ENCODE measurements at regions not wholly inside any gene's neighbourhood (a gene's known extent, or its start where the extent isn't known, plus 50 kb on each side); places are given as distances from the start of the nearest gene placed in this dataset.
"Not testable (repeated sequence)": the region's sequence is repeated elsewhere in the genome, so short reads cannot be mapped to it uniquely, and the experiment has no call there.

GRCh38 chr1:30532621-30533020, 190.8 kb downstream of the MATN1 start:
- H3K4me3 ChIP-seq (ENCODE audit: low read depth in 1 of 2, low read length in 2 of 2): no peak overlapping the region
- H3K9me3 ChIP-seq (ENCODE audit: control insufficient read depth in 2 of 2, insufficient read depth in 1 of 2, low read depth in 1 of 2, low read length in 1 of 2): no peaks in the 10 kb centered on the region
- H3K27me3 ChIP-seq (ENCODE audit: control insufficient read depth in 1 of 2, insufficient read depth in 2 of 2, low read length in 2 of 2): no peaks in the 10 kb centered on the region
- no peaks in the 10 kb centered on the region for H3K36me3 ChIP-seq (ENCODE audit: control insufficient read depth in 2 of 2, insufficient read depth in 2 of 2, low read length in 1 of 2)
- no peaks in the 10 kb centered on the region for H3K4me1 ChIP-seq (ENCODE audit: control insufficient read depth in 2 of 2, insufficient read depth in 2 of 2, low read length in 1 of 2)
- no peak overlapping the region for H3K27ac ChIP-seq (ENCODE audit: low read depth in 2 of 2, low read length in 1 of 2)
- WGBS, 2 donors: 73 to 83% methylated on average over 3 of the region's 3 CpGs

- H3K4me1 ChIP-seq (ENCODE audit: control insufficient read depth in 2 of 2, insufficient read depth in 2 of 2, low read length in 1 of 2): peaks cover 2% of the 10 kb centered on the region in 2 donors
- H3K9me3 ChIP-seq (ENCODE audit: control insufficient read depth in 2 of 2, insufficient read depth in 1 of 2, low read depth in 1 of 2, low read length in 1 of 2): no peaks in the 10 kb centered on the region
- H3K27me3 ChIP-seq (ENCODE audit: control insufficient read depth in 1 of 2, insufficient read depth in 2 of 2, low read length in 2 of 2): no peaks in the 10 kb centered on the region
- 59 to 62% methylated on average over 13 of the region's 13 CpGs for WGBS, 2 donors
- no peak overlapping the region for H3K4me3 ChIP-seq (ENCODE audit: low read depth in 1 of 2, low read length in 2 of 2)
- no peaks in the 10 kb centered on the region for H3K36me3 ChIP-seq (ENCODE audit: control insufficient read depth in 2 of 2, insufficient read depth in 2 of 2, low read length in 1 of 2)
- H3K27ac ChIP-seq (ENCODE audit: low read depth in 2 of 2, low read length in 1 of 2): no peak overlapping the region
These were observed 195.8 kb downstream of the MATN1 start for GRCh38 chr1:30527511-30528140.

GRCh38 chr1:30526652-30527345, 196.6 kb downstream of the MATN1 start:
- Histone ChIP-seq H3K9me3 (ENCODE audit: control insufficient read depth in 2 of 2, insufficient read depth in 1 of 2, low read depth in 1 of 2, low read length in 1 of 2) (no peaks in the 10 kb centered on the region), H3K36me3 (ENCODE audit: control insufficient read depth in 2 of 2, insufficient read depth in 2 of 2, low read length in 1 of 2) (no peaks in the 10 kb centered on the region), H3K4me3 (ENCODE audit: low read depth in 1 of 2, low read length in 2 of 2) (no peak overlapping the region), H3K27me3 (ENCODE audit: control insufficient read depth in 1 of 2, insufficient read depth in 2 of 2, low read length in 2 of 2) (no peaks in the 10 kb centered on the region), H3K27ac (ENCODE audit: low read depth in 2 of 2, low read length in 1 of 2) (no peak overlapping the region), H3K4me1 (ENCODE audit: control insufficient read depth in 2 of 2, insufficient read depth in 2 of 2, low read length in 1 of 2) (peaks cover 2 to 3% of the 10 kb centered on the region in 2 donors)
- 46 to 53% methylated on average over 6 of the region's 6 CpGs for WGBS, 2 donors

- Histone ChIP-seq H3K9me3 (ENCODE audit: control insufficient read depth in 2 of 2, insufficient read depth in 1 of 2, low read depth in 1 of 2, low read length in 1 of 2) (no peaks in the 10 kb centered on the region), H3K36me3 (ENCODE audit: control insufficient read depth in 2 of 2, insufficient read depth in 2 of 2, low read length in 1 of 2) (no peaks in the 10 kb centered on the region), H3K4me1 (ENCODE audit: control insufficient read depth in 2 of 2, insufficient read depth in 2 of 2, low read length in 1 of 2) (peaks cover 2 to 3% of the 10 kb centered on the region in 2 donors), H3K27me3 (ENCODE audit: control insufficient read depth in 1 of 2, insufficient read depth in 2 of 2, low read length in 2 of 2) (no peaks in the 10 kb centered on the region), H3K27ac (ENCODE audit: low read depth in 2 of 2, low read length in 1 of 2) (no peak overlapping the region), H3K4me3 (ENCODE audit: low read depth in 1 of 2, low read length in 2 of 2) (no peak overlapping the region)
- 34 to 46% methylated on average over 10 of the region's 10 CpGs for WGBS, 2 donors
These were observed 197.3 kb downstream of the MATN1 start for GRCh38 chr1:30525971-30526651.

DNA sequence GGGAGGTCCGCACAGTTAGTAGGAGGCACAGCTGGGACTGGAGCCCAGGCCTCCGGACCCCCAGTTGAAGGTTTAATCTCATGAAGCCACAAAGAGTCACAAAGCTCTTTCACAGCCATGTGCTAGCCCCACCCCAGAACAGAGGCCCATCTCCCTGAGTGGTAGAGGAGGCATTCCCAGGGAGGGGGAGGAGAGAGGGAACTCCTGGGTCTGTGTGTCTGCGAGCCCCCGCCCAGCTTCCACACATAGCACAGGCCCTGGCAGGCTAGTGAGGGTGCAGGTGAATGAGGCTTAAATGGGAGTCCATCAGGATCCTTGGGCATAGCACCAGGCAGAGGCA, 197.8 kb downstream of the MATN1 start:
- 82 to 83% methylated on average over 4 of the region's 4 CpGs for WGBS, 2 donors
- no peak overlapping the region for H3K27ac ChIP-seq (ENCODE audit: low read depth in 2 of 2, low read length in 1 of 2)

DNA sequence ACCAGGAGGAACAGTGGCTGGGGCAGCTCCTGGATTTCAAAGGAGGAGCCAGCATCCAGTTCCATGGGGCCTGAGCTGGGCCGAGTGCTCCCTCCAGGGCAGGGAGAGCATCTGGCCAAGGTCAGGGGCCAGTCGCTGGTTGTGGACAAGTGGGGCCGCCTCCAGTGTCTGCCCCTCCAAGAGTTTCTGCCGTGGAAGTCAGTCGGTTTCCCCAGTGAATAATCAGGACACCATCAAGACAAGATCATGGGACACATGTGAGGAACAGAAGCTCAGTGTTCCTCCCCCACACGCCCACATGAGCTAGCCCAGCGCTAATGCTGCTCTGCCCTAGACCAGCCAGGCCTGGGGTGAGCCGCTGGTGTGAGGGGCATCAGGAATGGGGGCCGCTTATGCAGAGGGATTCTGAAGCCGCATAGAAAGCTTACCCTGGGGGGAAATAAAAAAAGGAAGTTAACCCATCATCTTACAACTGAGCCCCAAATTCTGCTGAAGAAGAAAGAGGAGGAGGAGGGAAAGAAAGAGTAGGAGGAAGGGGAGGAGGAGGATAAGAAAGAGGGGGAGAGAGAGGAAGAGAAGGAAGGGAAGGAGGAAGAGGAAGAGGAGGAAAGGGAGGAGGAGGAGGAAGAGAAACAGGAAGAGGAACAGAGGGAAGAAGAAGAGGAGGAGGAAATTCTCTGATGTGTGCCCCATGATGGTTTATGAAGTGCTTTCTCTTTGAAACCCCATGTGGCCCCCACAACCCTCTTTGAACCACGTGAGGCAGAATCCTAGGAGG, 198.4 kb downstream of the MATN1 start:
- no peaks in the 10 kb centered on the region for H3K9me3 ChIP-seq (ENCODE audit: control insufficient read depth in 2 of 2, insufficient read depth in 1 of 2, low read depth in 1 of 2, low read length in 1 of 2)
- no peak overlapping the region for H3K27ac ChIP-seq (ENCODE audit: low read depth in 2 of 2, low read length in 1 of 2)
- no peak overlapping the region for H3K4me3 ChIP-seq (ENCODE audit: low read depth in 1 of 2, low read length in 2 of 2)
- 72 to 73% methylated on average over 11 of the region's 11 CpGs for WGBS, 2 donors
- H3K36me3 ChIP-seq (ENCODE audit: control insufficient read depth in 2 of 2, insufficient read depth in 2 of 2, low read length in 1 of 2): no peaks in the 10 kb centered on the region
- peaks cover 2 to 3% of the 10 kb centered on the region in 2 donors for H3K4me1 ChIP-seq (ENCODE audit: control insufficient read depth in 2 of 2, insufficient read depth in 2 of 2, low read length in 1 of 2)
- H3K27me3 ChIP-seq (ENCODE audit: control insufficient read depth in 1 of 2, insufficient read depth in 2 of 2, low read length in 2 of 2): no peaks in the 10 kb centered on the region

More for the DNA sequence above, 197.8 kb downstream of the MATN1 start:
- Histone ChIP-seq H3K27me3 (ENCODE audit: control insufficient read depth in 1 of 2, insufficient read depth in 2 of 2, low read length in 2 of 2) (no peaks in the 10 kb centered on the region), H3K4me1 (ENCODE audit: control insufficient read depth in 2 of 2, insufficient read depth in 2 of 2, low read length in 1 of 2) (peaks cover 2 to 3% of the 10 kb centered on the region in 2 donors), H3K4me3 (ENCODE audit: low read depth in 1 of 2, low read length in 2 of 2) (no peak overlapping the region), H3K36me3 (ENCODE audit: control insufficient read depth in 2 of 2, insufficient read depth in 2 of 2, low read length in 1 of 2) (no peaks in the 10 kb centered on the region), H3K9me3 (ENCODE audit: control insufficient read depth in 2 of 2, insufficient read depth in 1 of 2, low read depth in 1 of 2, low read length in 1 of 2) (no peaks in the 10 kb centered on the region)

GRCh38 chr1:30524025-30524555, 199.3 kb downstream of the MATN1 start:
- not testable (repeated sequence) for H3K9me3 ChIP-seq (ENCODE audit: control insufficient read depth in 2 of 2, insufficient read depth in 1 of 2, low read depth in 1 of 2, low read length in 1 of 2); H3K4me1 ChIP-seq (ENCODE audit: control insufficient read depth in 2 of 2, insufficient read depth in 2 of 2, low read length in 1 of 2); H3K27me3 ChIP-seq (ENCODE audit: control insufficient read depth in 1 of 2, insufficient read depth in 2 of 2, low read length in 2 of 2); H3K27ac ChIP-seq (ENCODE audit: low read depth in 2 of 2, low read length in 1 of 2); H3K4me3 ChIP-seq (ENCODE audit: low read depth in 1 of 2, low read length in 2 of 2); H3K36me3 ChIP-seq (ENCODE audit: control insufficient read depth in 2 of 2, insufficient read depth in 2 of 2, low read length in 1 of 2)
- 44 to 63% methylated on average over 4 to 8 of the region's 8 CpGs for WGBS, 2 donors

GRCh38 chr1:30523055-30524020, 200.0 kb downstream of the MATN1 start:
- WGBS, 2 donors: 59 to 66% methylated on average over 5 of the region's 5 CpGs
- Histone ChIP-seq H3K4me3 (ENCODE audit: low read depth in 1 of 2, low read length in 2 of 2) (no peak overlapping the region), H3K27me3 (ENCODE audit: control insufficient read depth in 1 of 2, insufficient read depth in 2 of 2, low read length in 2 of 2) (no peaks in the 10 kb centered on the region), H3K4me1 (ENCODE audit: control insufficient read depth in 2 of 2, insufficient read depth in 2 of 2, low read length in 1 of 2) (peaks cover 2 to 3% of the 10 kb centered on the region in 2 donors), H3K27ac (ENCODE audit: low read depth in 2 of 2, low read length in 1 of 2) (no peak overlapping the region), H3K9me3 (ENCODE audit: control insufficient read depth in 2 of 2, insufficient read depth in 1 of 2, low read depth in 1 of 2, low read length in 1 of 2) (peaks cover 0 to 4% of the 10 kb centered on the region in 2 donors), H3K36me3 (ENCODE audit: control insufficient read depth in 2 of 2, insufficient read depth in 2 of 2, low read length in 1 of 2) (no peaks in the 10 kb centered on the region)

Data from esophagus (tissue), 2 donors.